Mesenchymal stem cell (in vitro differentiated cells and primary cell): ENCODE measurements at regions not wholly inside any gene's neighbourhood (a gene's known extent, or its start where the extent isn't known, plus 50 kb on each side); places are given as distances from the start of the nearest gene placed in this dataset.

ENCODE experiments used
- DNase-seq: peaks from one replicate; pipeline ENCODE4 v3.0.0-alpha.2; 2013
- H2AFZ ChIP-seq: one replicate; pipeline ENCODE4 v1.6.1; 2013; ENCODE audit warnings: low read depth, mild to moderate bottlenecking, control low read depth, inconsistent platforms, low read length, moderate library complexity
- H2AK5ac ChIP-seq: 2 replicates; pipeline ENCODE4 v1.6.1; 2013; ENCODE audit warnings: low read length, moderate library complexity, mild to moderate bottlenecking, inconsistent platforms; ENCODE audit not compliant: severe bottlenecking
- H2BK120ac ChIP-seq: one replicate; pipeline ENCODE4 v1.6.1; 2013; ENCODE audit warnings: low read depth, mild to moderate bottlenecking, inconsistent platforms, low read length, moderate library complexity
- H2BK12ac ChIP-seq, 2 experiments: one replicate each; pipeline ENCODE4 v1.6.1; 2013; ENCODE audit warnings: inconsistent platforms in 2 of 2, low read length in 2 of 2, mild to moderate bottlenecking in 2 of 2, moderate library complexity in 2 of 2, control low read depth in 1 of 2
- H2BK15ac ChIP-seq: one replicate; pipeline ENCODE4 v1.6.1; 2013; ENCODE audit warnings: mild to moderate bottlenecking, low read depth, inconsistent platforms; ENCODE audit not compliant: poor library complexity, severe bottlenecking
- H2BK5ac ChIP-seq: 2 replicates; pipeline ENCODE4 v1.6.1; 2013; ENCODE audit warnings: low read depth, mild to moderate bottlenecking, low read length, control low read depth, inconsistent platforms; ENCODE audit not compliant: poor library complexity, severe bottlenecking
- H3K14ac ChIP-seq, 2 experiments: one replicate each; pipeline ENCODE4 v1.6.1; 2013; ENCODE audit warnings: inconsistent platforms in 2 of 2, low read length in 2 of 2, control low read depth in 1 of 2, mild to moderate bottlenecking in 1 of 2, moderate library complexity in 1 of 2
- H3K18ac ChIP-seq, 2 experiments: one replicate each; pipeline ENCODE4 v1.6.1; 2013; ENCODE audit warnings: inconsistent platforms in 2 of 2, low read length in 2 of 2, control low read depth in 1 of 2, low read depth in 1 of 2, mild to moderate bottlenecking in 1 of 2
- H3K23ac ChIP-seq, 2 experiments: one replicate each; pipeline ENCODE4 v1.6.1; 2013; ENCODE audit warnings: inconsistent platforms in 2 of 2, low read length in 2 of 2, mild to moderate bottlenecking in 2 of 2, moderate library complexity in 2 of 2, control low read depth in 1 of 2
- H3K27ac ChIP-seq: 2 replicates; pipeline ENCODE4 v1.5.1; 2013; ENCODE audit warnings: mild to moderate bottlenecking, moderate library complexity, low read length, control low read depth, inconsistent platforms; ENCODE audit not compliant: poor library complexity, severe bottlenecking
- H3K27me3 ChIP-seq, 2 experiments: 2 replicates each; pipeline versions ENCODE4 v1.6.1 to v1.7.0; 2013; ENCODE audit warnings: low read length in 2 of 2, mild to moderate bottlenecking in 2 of 2, moderate library complexity in 2 of 2, control low read depth in 1 of 2, inconsistent platforms in 1 of 2; ENCODE audit not compliant: control insufficient read depth in 1 of 2, insufficient read depth in 1 of 2
- H3K36me3 ChIP-seq, 2 experiments: 2 replicates each; pipeline versions ENCODE4 v1.6.1 to v1.7.0; 2013; ENCODE audit warnings: low read length in 2 of 2, control low read depth in 1 of 2, inconsistent platforms in 1 of 2, low read depth in 1 of 2, mild to moderate bottlenecking in 1 of 2; ENCODE audit not compliant: insufficient read depth in 2 of 2, control insufficient read depth in 1 of 2
- H3K4ac ChIP-seq, 2 experiments: one replicate each; pipeline ENCODE4 v1.6.1; 2013; ENCODE audit warnings: inconsistent platforms in 2 of 2, low read length in 2 of 2, mild to moderate bottlenecking in 2 of 2, moderate library complexity in 2 of 2, control low read depth in 1 of 2, low read depth in 1 of 2
- H3K4me1 ChIP-seq: 2 replicates; pipeline ENCODE4 v1.6.1; 2013; ENCODE audit warnings: low read depth, low read length, control low read depth; ENCODE audit not compliant: control insufficient read depth, insufficient read depth
- H3K4me2 ChIP-seq: 2 replicates; pipeline ENCODE4 v1.6.1; 2013; ENCODE audit warnings: low read length, mild to moderate bottlenecking, inconsistent platforms; ENCODE audit not compliant: poor library complexity, severe bottlenecking
- H3K4me3 ChIP-seq, 2 experiments: 2 replicates each; pipeline versions ENCODE4 v1.5.1 to v1.7.0; 2013; ENCODE audit warnings: low read length in 2 of 2, mild to moderate bottlenecking in 2 of 2, control low read depth in 1 of 2, low read depth in 1 of 2; ENCODE audit not compliant: insufficient read depth in 1 of 2
- H3K79me1 ChIP-seq: replicated peaks from 2 replicates; pipeline ENCODE4 v1.6.1; 2013; ENCODE audit warnings: mild to moderate bottlenecking, control low read depth, low read length, inconsistent platforms; ENCODE audit not compliant: poor library complexity, severe bottlenecking
- H3K9ac ChIP-seq: 2 replicates; pipeline ENCODE4 v1.7.0; 2013; ENCODE audit warnings: mild to moderate bottlenecking, low read length, moderate library complexity
- H3K9me3 ChIP-seq: 2 replicates; pipeline ENCODE4 v1.7.0; 2013; ENCODE audit warnings: mild to moderate bottlenecking, low read length; ENCODE audit not compliant: control insufficient read depth
- H4K8ac ChIP-seq: one replicate; pipeline ENCODE4 v1.6.1; 2013; ENCODE audit warnings: inconsistent platforms, mild to moderate bottlenecking, low read length, moderate library complexity
- H4K91ac ChIP-seq: one replicate; pipeline ENCODE4 v1.6.1; 2013; ENCODE audit warnings: mild to moderate bottlenecking, low read length, inconsistent platforms
- WGBS: methylation state at CpG from one replicate; pipeline ENCODE4 v1.1.7; 2013; ENCODE audit warnings: mixed read lengths; 5-methylcytosine and 5-hydroxymethylcytosine counted together

DNA sequence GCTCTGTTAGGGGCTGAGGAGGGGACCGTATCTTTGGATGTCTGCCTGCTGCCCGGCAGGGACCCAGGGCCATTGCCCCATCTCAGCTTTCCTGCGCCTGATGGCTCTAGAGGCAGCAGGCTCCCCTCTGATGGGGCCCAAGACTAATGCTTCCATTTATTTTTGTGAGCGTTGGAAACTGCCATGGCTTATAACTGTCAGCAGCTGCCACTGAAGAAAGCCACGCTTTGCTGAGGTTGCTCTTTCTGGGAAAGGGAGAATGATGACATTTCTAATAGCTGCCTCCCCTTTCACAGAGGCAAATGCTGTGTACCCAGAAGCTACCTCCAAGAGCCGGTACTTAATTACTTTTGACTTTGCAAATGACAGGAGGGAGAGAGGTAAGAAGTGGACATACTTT lies 103.8 kb downstream of the HAPSTR1 start:
- Histone ChIP-seq H4K91ac (no peak overlapping the region), H3K79me1 (no peaks in the 10 kb centered on the region), H3K4ac (no peak overlapping the region), H3K4me1 (no peaks in the 10 kb centered on the region), H3K9me3 (no peaks in the 10 kb centered on the region), H3K36me3 (no peaks in the 10 kb centered on the region), H3K18ac (no peak overlapping the region), H2BK5ac (no peak overlapping the region), H4K8ac (no peak overlapping the region), H2AFZ (no peak overlapping the region), H3K9ac (no peak overlapping the region), H3K23ac (no peak overlapping the region), H2BK12ac (no peak overlapping the region), H3K4me3 (no peak overlapping the region), H2BK15ac (no peak overlapping the region), H2BK120ac (no peak overlapping the region), H2AK5ac (no peak overlapping the region), H3K4me2 (no peak overlapping the region), H3K27me3 (peaks cover 0 to 25% of the 10 kb centered on the region in 2 experiments), H3K14ac (no peak overlapping the region), H3K27ac (no peak overlapping the region)
- WGBS: 83% methylated on average over 6 of the region's 6 CpGs
- no peak for DNase-seq

- Histone ChIP-seq H3K79me1 (no peaks in the 10 kb centered on the region), H2BK5ac (no peak overlapping the region), H3K36me3 (no peaks in the 10 kb centered on the region), H3K27me3 (peaks cover 0 to 14% of the 10 kb centered on the region in 2 experiments), H3K9ac (no peak overlapping the region), H2AFZ (no peak overlapping the region), H3K4me1 (no peaks in the 10 kb centered on the region), H2BK120ac (no peak overlapping the region), H2AK5ac (no peak overlapping the region), H2BK15ac (no peak overlapping the region), H3K9me3 (peaks cover 10% of the 10 kb centered on the region), H3K4me3 (no peak overlapping the region), H3K18ac (no peak overlapping the region), H3K4me2 (no peak overlapping the region), H2BK12ac (no peak overlapping the region), H3K4ac (no peak overlapping the region), H3K27ac (no peak overlapping the region), H4K8ac (no peak overlapping the region), H3K14ac (no peak overlapping the region), H4K91ac (no peak overlapping the region), H3K23ac (no peak overlapping the region)
- no peak for DNase-seq
- WGBS: 76% methylated on average over 8 of the region's 8 CpGs
Observed at GRCh38 chr16:9197957-9198661, 106.7 kb downstream of the HAPSTR1 start.

- Histone ChIP-seq H2BK5ac (no peak overlapping the region), H3K9ac (no peak overlapping the region), H3K79me1 (no peaks in the 10 kb centered on the region), H3K4me1 (no peaks in the 10 kb centered on the region), H2BK15ac (no peak overlapping the region), H3K36me3 (no peaks in the 10 kb centered on the region), H3K14ac (no peak overlapping the region), H3K4me3 (no peak overlapping the region), H3K27ac (no peak overlapping the region), H3K18ac (no peak overlapping the region), H3K4ac (no peak overlapping the region), H4K8ac (no peak overlapping the region), H2BK120ac (no peak overlapping the region), H3K23ac (no peak overlapping the region), H2BK12ac (no peak overlapping the region), H2AFZ (no peak overlapping the region), H3K4me2 (no peak overlapping the region), H3K27me3 (peaks cover 0 to 6% of the 10 kb centered on the region in 2 experiments), H4K91ac (no peak overlapping the region), H2AK5ac (no peak overlapping the region), H3K9me3 (peaks cover 10% of the 10 kb centered on the region)
- 74% methylated on average over 7 of the region's 8 CpGs for WGBS
- DNase-seq: no peak
Observed at GRCh38 chr16:9199311-9199710, 107.9 kb downstream of the HAPSTR1 start.

GRCh38 chr16:9199751-9200150 lies 108.3 kb downstream of the HAPSTR1 start:
- H3K14ac ChIP-seq: no peak overlapping the region
- no peak overlapping the region for H4K8ac ChIP-seq
- no peak overlapping the region for H2BK120ac ChIP-seq
- H3K4me2 ChIP-seq: no peak overlapping the region
- H3K27ac ChIP-seq: no peak overlapping the region
- no peaks in the 10 kb centered on the region for H3K79me1 ChIP-seq
- H2BK5ac ChIP-seq: no peak overlapping the region
- no peak overlapping the region for H3K4ac ChIP-seq
- DNase-seq: no peak
- peaks cover 10% of the 10 kb centered on the region for H3K9me3 ChIP-seq
- 97% methylated on average over 2 of the region's 2 CpGs for WGBS
- H3K4me3 ChIP-seq: no peak overlapping the region
- H3K9ac ChIP-seq: no peak overlapping the region
- H2BK15ac ChIP-seq: no peak overlapping the region
- H4K91ac ChIP-seq: no peak overlapping the region
- no peak overlapping the region for H2AK5ac ChIP-seq
- no peak overlapping the region for H2BK12ac ChIP-seq
- no peak overlapping the region for H3K23ac ChIP-seq
- H3K18ac ChIP-seq: no peak overlapping the region
- H3K4me1 ChIP-seq: no peaks in the 10 kb centered on the region
- H3K27me3 ChIP-seq: peaks cover 0 to 5% of the 10 kb centered on the region in 2 experiments
- H2AFZ ChIP-seq: no peak overlapping the region
- no peaks in the 10 kb centered on the region for H3K36me3 ChIP-seq
